ENCODE measurements at regions not wholly inside any gene's neighbourhood (a gene's known extent, or its start where the extent isn't known, plus 50 kb on each side); places are given as distances from the start of the nearest gene placed in this dataset.

- no peak for DNase-seq
Observed at GRCh38 chr10:111953949-111954348, 229.6 kb downstream of the GPAM start.

DNA sequence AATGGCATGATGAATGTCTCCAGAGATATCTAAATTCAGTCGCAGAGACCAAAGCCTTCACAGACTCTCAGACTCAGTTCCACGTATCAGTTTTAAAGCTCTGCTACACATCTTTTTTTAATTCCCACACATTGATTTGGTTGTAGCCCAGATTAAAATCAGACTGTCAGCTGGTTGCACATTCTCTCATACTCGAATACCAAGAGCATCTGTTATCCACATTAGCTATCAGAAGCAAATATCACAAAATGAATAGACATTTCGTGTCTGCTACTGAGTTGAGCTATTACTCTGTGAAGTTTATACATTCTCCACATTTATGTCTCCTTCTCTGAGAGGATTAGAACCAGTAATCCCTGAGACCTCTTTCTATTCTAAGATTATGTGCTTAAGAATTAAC, 229.2 kb downstream of the GPAM start:
- no peak for DNase-seq

GRCh38 chr10:111956841-111957240, 226.7 kb downstream of the GPAM start:
- no peak for DNase-seq

- no peak for DNase-seq
Observed at GRCh38 chr10:111962951-111963350, 220.6 kb downstream of the GPAM start.

GRCh38 chr10:111967116-111967515, 216.4 kb downstream of the GPAM start:
- DNase-seq = no peak

GRCh38 chr10:111967547-111967946, 216.0 kb downstream of the GPAM start:
- no peak for DNase-seq

DNA sequence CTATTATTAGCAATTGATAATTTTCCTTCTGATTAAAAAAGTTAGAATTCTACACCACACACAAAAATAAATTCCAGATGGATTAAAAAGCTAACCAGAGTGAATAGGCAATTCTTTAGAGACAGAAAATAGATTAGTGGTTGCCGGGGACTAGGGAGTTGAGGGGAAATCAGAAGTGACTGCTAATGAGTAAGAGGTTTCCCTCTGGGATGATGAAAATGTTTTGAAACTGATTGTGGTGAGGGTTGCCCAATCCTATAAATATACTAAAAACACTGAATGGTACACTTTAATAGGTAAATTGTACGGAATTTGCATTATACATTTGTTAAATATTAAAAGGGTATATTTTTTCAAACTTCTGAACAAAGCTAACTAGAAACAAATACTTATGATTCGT, 214.9 kb downstream of the GPAM start:
- DNase-seq = no peak

- no peak for DNase-seq
Observed at GRCh38 chr10:111970111-111970510, 213.5 kb downstream of the GPAM start.

DNA sequence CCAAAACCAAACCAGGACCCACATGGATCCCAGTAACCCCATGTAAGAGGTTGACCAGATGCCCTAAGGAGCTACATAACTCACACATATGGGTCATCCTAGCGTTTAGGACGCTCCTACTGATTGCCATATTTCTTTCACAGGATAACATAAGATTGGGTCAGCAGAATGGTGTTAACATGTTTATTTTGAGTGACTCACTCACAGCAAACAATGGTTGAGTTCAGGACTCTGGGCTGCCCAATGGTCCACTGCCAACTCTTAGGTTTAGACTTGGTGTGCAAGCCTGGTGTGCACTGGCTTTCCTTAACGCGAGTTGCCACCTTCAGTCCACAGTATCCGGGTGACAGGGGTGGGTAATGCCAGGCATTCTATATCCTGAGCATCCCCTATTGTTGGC, 211.5 kb downstream of the GPAM start:
- DNase-seq = no peak

- DNase-seq = no peak
Observed at GRCh38 chr10:111973306-111973705, 210.3 kb downstream of the GPAM start.

GRCh38 chr10:111973826-111974225, 209.7 kb downstream of the GPAM start:
- no peak for DNase-seq

GRCh38 chr10:111974325-111974724, 209.2 kb downstream of the GPAM start:
- DNase-seq = no peak

DNA sequence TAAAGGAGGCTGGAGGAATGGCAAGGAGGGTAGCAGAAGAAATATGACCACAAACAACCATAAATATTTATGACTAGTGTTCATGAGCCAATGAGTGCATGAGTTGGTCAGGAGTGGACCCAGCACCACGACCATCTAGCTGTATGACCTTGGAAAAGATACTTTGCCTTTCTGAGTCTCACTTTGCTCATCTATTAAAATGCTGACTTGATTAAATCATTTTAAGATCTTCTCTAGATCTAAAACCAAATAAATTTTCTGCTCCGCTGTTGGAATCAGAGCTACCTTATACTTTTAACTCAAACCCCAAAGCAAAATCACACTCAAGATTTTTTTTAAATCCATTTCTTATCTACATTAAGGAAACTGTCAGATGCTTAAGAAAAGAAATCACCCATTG, 207.0 kb downstream of the GPAM start:
- no peak for DNase-seq

DNA sequence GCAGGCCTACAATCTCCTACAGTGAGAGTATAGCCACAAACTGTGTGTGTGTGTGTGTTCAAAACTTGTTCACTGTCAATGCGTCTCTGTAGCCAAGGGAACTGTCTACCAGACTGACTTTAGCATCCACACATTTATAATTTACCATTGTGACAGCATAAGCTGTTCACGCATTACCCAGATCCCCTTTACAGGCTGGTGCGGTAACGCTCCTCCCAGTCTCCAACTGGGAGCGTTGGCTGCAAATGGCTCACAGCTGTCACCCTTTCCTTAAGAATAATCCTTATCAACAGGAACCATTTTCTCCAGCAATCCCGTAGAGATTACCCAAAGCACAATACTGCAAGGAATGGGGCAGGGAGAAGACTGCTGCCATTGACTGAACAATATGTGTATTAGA, 199.5 kb downstream of the GPAM start:
- no peak for DNase-seq

DNA sequence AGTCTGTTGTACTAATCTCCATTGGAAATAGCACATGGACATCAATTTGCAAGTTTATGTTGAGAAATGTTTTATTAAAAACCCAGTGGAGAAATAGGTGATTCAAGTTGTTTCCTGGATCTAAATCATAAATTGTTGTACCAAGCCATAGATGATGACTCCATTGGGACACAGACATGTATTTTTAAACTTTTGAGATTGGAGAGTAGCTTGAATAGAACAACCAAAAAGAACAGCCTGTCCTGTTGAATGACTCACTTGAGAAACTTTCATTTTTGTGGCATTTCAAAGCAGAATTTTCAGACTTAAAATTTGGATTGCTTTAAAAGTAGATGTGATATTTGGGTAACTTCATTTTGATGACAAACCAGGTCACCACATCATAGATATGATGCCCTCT, 197.5 kb downstream of the GPAM start:
- DNase-seq = no peak

- DNase-seq = no peak
Observed at GRCh38 chr10:111988646-111989045, 194.9 kb downstream of the GPAM start.

DNA sequence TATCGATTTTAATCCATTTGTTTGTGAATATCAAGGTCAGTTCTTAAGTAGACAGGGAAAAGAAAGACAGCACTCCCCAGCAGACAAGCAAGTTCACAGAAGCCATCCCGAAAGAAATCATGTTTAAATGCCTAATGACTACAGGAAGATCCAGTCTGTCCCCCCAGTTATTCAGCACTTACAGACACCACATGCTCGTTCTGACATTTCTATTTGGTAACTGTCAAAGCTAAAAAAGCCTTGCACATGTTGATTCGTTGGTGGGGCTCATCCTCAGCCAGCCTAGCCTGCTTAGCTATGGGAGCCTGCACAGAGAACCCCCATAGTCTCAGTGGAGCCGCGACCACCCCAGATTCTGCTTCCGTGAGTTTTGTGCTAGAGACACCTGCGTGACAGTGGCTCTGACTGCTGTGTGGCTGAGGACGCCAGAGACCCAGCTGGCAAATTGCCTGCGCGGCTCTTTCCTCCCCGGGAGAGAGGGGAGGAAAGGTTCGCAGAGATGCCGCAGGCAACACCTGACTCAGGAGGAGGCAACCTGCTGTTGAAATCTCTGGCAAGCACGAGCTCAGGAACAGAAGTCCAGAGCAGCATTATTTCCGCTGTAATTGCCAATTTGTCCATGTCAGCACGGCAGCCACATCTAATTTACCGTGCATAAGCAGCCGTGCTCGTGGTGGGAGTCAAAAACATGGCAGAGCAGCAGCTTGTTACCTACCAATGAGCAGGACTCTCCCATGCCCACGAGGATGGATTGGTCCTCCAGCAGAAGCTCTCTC, 194.2 kb downstream of the GPAM start:
- DNase-seq = peak; percentile 58

DNA sequence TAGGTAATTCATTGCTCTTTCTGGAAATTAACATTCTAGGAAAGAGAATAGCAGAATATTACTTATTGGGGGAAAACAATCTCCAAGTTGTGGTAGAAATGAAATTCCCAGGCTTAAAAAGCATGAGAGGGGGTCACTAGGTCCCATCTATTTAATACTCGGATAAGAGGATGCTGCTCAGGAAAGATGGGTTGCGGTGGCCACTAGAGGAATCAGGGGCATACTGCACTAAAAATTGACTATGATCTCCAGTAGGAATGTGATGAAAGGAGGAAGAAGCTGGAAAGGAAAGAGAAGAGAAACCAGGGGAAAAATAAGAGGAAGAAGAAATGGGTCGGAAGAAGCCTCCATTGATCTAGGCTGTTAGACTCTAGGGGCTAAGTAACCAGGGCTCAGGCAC, 192.8 kb downstream of the GPAM start:
- DNase-seq = no peak

- no peak for DNase-seq
Observed at GRCh38 chr10:111993321-111993720, 190.2 kb downstream of the GPAM start.

DNA sequence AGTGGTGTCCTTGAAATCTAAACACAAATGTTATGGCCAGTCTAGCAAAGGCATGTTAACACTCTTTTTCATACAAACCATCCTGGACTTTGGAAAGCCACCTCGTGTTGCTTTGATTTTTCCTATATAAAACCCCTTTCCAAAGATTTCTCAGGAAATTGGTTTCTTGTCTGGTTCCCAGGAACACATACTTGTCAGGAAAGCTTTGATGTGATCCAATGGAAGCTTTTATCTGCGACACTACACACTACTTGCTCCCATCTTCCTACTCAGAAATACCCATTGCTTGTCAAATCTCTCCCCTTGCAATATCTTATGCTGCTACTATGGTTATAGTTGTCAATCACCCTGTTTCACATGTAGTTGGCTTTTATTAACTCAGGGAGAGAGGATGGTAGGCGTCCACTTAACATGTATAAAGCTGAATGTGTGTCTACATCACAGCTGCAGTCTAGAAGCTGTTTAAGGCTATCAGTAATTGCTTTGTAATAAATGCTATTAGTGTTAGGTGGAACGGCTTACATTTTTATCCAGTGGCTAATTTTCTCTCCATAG, 189.6 kb downstream of the GPAM start:
- DNase-seq = no peak

DNA sequence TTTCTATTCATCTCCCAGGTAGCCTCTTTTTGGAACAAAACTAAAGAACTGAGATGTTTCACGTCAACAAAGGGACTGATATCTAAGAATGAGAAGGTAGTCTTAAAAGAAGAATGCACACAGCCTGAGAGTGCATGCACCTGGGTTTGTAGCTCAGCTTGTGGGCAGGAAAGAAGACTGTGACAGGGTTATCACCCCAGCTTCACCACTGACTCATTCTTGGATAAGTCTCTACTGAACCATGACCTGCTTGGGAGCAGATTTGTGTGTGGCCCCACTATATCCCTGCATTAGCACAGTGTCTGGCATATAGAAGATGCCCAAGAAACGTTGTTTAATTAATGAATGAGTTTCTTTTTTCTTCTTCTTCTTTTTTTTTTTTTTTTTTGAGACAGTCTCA, 187.5 kb downstream of the GPAM start:
- DNase-seq = no peak

DNA sequence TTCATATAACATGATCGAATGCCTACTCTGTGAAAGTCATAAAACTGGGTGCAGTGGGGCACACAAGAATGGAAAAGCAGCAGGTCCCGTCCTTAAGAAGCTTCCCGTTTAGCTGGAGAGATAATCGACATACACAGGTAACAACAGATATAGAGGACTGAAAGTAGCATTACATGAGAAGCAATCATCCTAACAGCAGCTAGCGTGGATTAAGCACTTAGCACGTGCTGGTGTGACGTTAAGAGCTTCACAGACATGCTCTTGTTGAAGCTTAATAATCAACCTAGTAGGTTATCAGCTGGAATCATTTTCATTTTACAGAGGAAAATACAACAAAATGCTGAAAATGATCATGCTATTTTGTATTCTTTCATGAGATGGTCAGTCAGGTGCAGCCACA, 184.8 kb downstream of the GPAM start:
- no peak for DNase-seq

GRCh38 chr10:111999205-111999914, 184.2 kb downstream of the GPAM start:
- no peak for DNase-seq

- no peak for DNase-seq
Observed at GRCh38 chr10:111999915-112000302, 183.7 kb downstream of the GPAM start.

Measured in NCI-H69 (cell line).